Fibroblast of skin of left quadriceps (primary cell): ENCODE measurements at regions not wholly inside any gene's neighbourhood (a gene's known extent, or its start where the extent isn't known, plus 50 kb on each side); places are given as distances from the start of the nearest gene placed in this dataset.

Experiments
- DNase-seq, 2 experiments: peaks; one replicate each; pipeline ENCODE4 v3.0.0-alpha.2; 2013; ENCODE audit warnings: low read depth in 2 of 2

GRCh38 chr5:6195711-6196358 is 182.5 kb downstream of the MED10 start:
- DNase-seq = no peak

- DNase-seq = no peak
These were observed 183.3 kb downstream of the MED10 start for GRCh38 chr5:6194906-6195612.

DNA sequence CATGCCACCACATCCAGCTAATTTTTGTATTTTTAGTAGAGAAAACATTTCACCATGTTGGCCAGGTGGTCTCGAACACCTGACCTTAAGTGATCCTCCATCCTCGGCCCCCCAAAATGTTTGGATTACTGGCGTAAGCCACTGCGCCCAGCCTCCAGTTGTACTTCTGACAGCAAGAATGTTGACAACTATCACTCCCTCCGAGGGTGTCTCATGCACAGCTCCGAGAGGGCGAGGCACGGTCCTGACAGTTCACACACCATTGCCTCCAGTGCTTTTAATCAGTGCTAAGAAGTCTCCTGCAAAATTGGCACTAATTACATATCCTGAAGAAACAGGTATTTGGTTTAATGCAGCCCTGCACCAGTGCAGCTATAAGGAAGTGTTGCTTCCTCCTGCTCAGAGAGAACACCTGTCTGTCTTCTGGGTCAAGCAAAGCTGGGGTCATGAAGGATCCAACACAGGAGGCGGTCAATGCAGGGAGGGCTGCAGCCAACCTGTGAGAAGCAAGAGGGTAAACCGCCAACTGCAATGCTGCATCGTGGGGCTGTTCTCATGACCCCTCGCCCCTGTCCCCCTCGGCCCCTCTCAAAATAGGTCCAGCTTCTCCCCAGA is 184.0 kb downstream of the MED10 start:
- DNase-seq = no peak

DNA sequence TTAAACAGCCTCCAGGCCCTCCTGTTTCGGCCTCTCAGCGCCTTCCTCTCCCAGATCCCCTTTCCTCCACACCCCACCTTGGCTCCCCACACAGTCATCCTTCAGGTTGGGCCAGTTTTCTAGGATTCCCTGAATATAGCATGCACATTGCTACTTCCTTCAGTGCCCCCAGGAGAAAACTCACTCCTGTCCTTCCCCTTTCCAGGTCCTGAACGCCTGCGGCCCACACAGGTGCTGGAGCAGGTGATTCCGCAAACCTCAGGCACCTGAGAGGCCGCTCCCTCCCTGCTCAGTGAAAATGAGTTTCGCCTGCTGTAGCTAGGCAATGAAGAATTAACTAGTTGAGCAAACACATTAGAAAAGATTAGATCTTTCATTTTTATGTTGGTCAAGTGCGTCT is 185.0 kb downstream of the MED10 start:
- DNase-seq = no peak

DNA sequence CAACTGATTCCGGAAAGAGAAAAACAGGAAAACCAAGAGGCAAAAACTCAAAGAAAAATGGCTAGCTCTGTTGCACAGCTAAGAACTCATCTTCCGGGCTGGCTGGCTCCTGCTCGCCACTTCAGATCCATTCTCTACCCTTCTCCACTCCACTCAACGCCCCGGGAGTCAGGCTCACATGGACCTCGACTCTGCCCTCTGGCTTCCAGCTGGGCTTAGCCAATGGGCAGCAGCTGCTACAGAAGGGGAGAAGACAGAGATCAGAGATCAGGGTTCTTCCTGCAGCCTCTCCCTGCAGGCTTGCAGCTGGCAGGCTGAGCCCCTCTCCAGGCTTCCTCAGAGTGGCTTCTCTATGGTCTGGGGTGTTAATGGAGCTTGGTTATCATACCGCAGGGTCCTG is 187.5 kb downstream of the MED10 start:
- no peak for DNase-seq

GRCh38 chr5:6188976-6189375 is 189.4 kb downstream of the MED10 start:
- no peak for DNase-seq

DNA sequence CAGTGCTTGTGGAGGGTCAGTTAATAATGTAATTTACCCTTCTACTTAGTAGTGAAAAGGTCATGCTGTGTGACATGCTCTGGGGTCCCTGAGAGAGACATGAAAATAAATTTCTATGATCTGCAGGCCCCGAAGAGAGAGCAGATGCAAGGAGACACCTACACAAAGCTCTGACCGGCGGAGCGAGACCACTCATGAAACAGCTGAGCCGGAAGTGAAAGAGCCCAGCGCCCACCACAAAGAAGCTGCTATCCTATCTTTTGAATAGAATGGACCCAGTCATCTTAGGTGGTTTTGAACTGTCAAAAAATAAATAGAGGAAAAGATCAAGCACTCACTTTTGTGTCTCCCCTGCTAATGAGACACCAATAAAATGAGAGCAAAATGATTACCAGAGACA is 190.0 kb downstream of the MED10 start:
- DNase-seq = no peak

DNA sequence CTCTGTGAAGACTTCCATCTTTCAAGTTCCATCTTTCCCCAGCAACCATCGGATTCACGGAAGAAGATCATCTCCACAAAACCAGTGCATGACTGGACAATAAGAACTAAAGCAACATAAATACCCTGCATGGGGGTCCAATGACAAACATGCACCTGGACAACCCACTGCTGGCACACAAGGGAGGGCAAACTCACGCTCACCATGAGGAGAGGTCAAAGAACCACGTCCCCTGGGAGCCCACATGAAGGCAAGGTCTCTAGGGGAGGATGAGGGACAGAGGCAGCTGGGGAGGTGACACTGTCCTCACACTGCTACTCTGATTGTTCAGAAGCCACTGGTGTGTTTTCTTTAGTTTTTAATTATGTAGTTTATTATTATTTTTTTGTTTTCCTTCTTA is 190.8 kb downstream of the MED10 start:
- no peak for DNase-seq

GRCh38 chr5:6185574-6185973 is 192.8 kb downstream of the MED10 start:
- DNase-seq = no peak

GRCh38 chr5:6184481-6184880 is 193.9 kb downstream of the MED10 start:
- no peak for DNase-seq

- DNase-seq = no peak
These were observed 194.7 kb downstream of the MED10 start for GRCh38 chr5:6183391-6184390.

DNA sequence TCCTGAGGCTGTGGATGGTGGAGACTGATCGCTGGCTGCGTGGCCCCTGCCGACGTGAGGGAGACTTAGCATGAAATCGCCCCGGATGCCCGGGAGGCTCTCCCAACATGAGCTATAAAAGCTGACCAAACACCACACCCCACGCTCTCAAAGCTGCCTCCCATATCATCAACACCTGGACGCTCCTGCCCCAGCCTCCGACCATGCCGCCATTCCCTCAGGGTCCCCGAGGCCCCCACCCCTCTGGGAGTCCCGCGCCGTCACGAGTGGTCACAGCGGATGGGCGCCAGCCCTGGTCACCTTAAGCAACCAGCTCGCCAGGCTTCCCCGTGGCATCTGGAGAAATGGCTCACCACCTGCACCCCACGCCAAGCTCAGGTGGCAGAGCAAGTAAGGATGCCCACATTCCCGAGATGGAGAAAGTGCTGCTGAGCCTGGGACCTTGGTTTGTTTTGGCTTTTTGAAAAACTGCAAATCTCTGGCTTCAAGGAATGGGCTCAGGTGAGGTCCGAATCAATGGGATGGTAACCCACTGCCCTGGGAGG is 196.0 kb downstream of the MED10 start:
- no peak for DNase-seq

DNA sequence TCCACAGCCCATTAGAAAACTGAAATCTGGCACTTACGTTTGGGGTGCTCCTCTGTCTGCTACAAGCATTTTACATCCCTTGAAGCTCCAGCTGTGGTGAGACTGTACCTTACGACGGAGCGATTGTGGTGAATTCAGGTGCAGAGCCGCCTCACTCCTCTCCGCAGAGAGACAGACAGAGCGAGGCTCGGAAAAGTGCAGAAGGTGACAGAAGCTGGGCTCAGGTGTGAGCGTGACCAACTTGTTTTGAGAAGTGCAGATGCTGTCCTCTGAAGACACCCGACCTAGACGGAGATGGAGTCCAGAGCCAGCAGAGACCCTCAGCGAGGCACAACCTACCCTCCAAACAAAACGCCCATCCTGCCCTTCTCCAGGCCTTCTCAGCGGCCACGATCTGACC is 196.5 kb downstream of the MED10 start:
- DNase-seq = no peak

DNA sequence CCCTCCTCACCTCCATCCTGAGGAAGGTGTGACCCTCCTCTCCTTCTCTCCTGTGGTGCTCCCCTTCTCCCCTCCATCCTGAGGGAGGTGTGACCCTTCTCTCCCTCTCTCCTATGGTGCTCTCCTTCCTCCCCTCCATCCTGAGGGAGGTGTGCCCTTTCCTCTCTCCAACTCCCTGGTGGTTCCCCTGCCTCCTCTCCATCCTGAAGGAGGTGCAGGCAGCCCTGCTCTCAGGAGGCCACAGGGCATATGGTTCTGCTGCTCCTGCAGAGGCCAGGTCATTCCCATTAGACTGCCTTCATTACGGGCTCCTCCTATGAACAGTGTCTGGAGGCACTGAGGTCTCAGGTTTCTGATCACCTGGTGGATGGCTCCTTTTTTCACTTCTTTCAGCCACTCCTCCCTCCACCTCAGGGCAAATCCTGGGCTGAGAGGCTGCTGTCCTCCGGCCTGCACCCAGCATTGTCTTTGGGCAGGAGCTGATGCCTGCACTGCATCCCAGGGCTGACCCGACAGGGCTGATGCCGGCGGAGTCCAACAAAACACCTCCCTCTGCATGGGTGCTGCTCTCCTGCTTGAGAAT is 197.1 kb downstream of the MED10 start:
- DNase-seq = no peak

DNA sequence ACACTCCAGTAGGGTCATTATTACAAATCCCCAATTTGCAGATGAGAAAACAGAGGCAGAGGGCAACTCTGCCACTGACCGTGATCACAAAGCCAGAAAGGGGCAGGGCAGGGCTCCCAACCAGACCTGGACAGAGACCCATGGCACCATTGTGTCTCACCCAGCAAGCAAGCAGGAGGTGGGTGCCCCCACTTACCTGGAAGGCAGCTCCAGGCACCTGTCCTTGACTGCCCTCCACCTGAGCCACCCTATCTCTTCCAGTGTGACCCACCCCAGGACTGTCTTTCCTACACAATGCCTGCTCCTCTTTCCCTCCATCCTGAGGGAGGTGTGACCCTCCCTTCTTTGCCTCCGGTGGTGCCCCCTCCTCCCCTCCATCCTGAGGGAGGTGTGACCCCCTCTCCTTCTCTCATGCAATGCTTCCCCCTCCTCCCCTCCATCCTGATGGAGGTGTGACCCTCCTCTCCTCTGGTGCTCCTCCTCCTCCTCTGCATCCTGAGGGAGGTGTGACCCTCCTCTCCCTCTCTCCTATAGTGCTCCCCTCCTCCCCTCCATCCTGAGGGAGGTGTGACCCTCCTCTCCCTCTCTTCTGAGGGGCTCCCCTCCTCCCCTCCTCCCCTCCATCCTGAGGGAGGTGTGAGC is 198.0 kb downstream of the MED10 start:
- no peak for DNase-seq

- no peak for DNase-seq
These were observed 199.4 kb downstream of the MED10 start for GRCh38 chr5:6178846-6179532.

GRCh38 chr5:6177926-6178325 is 200.4 kb downstream of the MED10 start:
- DNase-seq = no peak

GRCh38 chr5:6176102-6176693 is 202.1 kb downstream of the MED10 start:
- DNase-seq = no peak

DNA sequence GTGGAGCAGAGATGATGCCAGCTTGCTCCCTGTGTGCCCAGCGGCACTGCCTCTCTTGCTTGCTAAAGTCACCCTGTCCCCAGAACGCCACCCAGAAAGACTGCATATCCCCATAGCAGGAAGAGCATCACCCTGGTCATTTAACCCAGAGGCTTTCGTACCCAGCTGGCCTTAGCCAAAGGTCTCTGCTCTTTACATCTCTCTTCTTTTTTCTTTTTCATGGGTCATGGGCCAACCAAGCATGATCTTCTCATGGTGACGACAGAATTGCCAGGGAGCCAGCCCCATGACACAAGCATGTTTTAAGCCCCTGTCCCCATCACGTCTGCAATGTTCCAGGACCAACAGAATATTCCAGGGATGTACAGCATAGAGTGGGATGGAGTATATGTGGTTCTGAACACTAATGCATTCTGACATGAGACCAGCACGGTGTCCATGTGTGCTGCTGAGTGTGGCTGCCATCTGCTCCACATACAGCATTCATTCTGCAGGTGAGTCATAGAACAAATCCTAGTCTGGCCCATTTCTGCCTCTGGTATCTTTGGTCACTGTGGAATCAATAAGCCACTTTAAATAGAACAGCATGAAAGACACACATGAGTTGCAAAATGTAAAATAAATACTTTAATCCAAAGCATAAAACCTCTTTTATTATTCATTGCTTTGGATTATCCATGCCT is 203.0 kb downstream of the MED10 start:
- no peak for DNase-seq
